DND-41 (cell line): ENCODE measurements at regions not wholly inside any gene's neighbourhood (a gene's known extent, or its start where the extent isn't known, plus 50 kb on each side); places are given as distances from the start of the nearest gene placed in this dataset.

Experiments
- ATAC-seq: fragments of 200-7000 bp; cut with Tn5 transposase; 3 replicates; pipeline ENCODE4 v1.9.1; 2021; ENCODE audit warnings: low read depth; ENCODE audit not compliant: insufficient read depth
- DNase-seq: peaks from one replicate; pipeline ENCODE4 v3.0.0-alpha.2; 2020
- H2AFZ ChIP-seq: 2 replicates; pipeline ENCODE4 v1.6.0; 2012; ENCODE audit warnings: low read depth, low read length
- H3K27ac ChIP-seq: 2 replicates; pipeline ENCODE4 v1.5.1; 2012; ENCODE audit warnings: low read length, inconsistent platforms
- H3K27me3 ChIP-seq: fragments of 200-600 bp; sonication (generic); 2 replicates; pipeline ENCODE4 v1.6.0; 2012; ENCODE audit warnings: low read length, mild to moderate bottlenecking, inconsistent platforms; ENCODE audit not compliant: insufficient read depth, poor library complexity
- H3K36me3 ChIP-seq: 2 replicates; pipeline ENCODE4 v1.5.1; 2012; ENCODE audit warnings: low read length, inconsistent platforms; ENCODE audit not compliant: insufficient read depth
- H3K4me1 ChIP-seq: 2 replicates; pipeline ENCODE4 v1.5.1; 2012; ENCODE audit warnings: mild to moderate bottlenecking, low read length; ENCODE audit not compliant: insufficient read depth
- H3K4me2 ChIP-seq: 2 replicates; pipeline ENCODE4 v1.6.0; 2012; ENCODE audit warnings: mild to moderate bottlenecking, moderate library complexity, low read length, inconsistent platforms; ENCODE audit not compliant: insufficient read depth
- H3K4me3 ChIP-seq, 2 experiments: fragments of 200-600 bp in 1 of 2; shearing (Covaris generic) in 1 of 2; 2 replicates each; pipeline ENCODE4 v1.5.1; 2012 to 2016; ENCODE audit warnings: inconsistent platforms in 2 of 2, low read length in 2 of 2, mild to moderate bottlenecking in 2 of 2, low read depth in 1 of 2, moderate library complexity in 1 of 2
- H3K79me2 ChIP-seq: 2 replicates; pipeline ENCODE4 v1.6.0; 2012; ENCODE audit warnings: low read length, inconsistent platforms; ENCODE audit not compliant: insufficient read depth
- H3K9ac ChIP-seq: 2 replicates; pipeline ENCODE4 v1.6.0; 2012; ENCODE audit warnings: low read depth, mild to moderate bottlenecking, inconsistent platforms, low read length, moderate library complexity
- H3K9me3 ChIP-seq: 2 replicates; pipeline ENCODE4 v1.5.1; 2012; ENCODE audit warnings: low read length, moderate library complexity, mild to moderate bottlenecking, inconsistent platforms; ENCODE audit not compliant: insufficient read depth, severe bottlenecking
- H4K20me1 ChIP-seq: 2 replicates; pipeline ENCODE4 v1.6.0; 2012; ENCODE audit warnings: low read length; ENCODE audit not compliant: insufficient read depth
- EZH2 ChIP-seq: IDR thresholded peaks from 3 replicates; pipeline ENCODE4 v1.6.1; 2012; ENCODE audit warnings: borderline replicate concordance, low read depth, mild to moderate bottlenecking, moderate library complexity, low read length, inconsistent platforms; ENCODE audit not compliant: severe bottlenecking
- TF ChIP-seq, protein P1 (sequence below): IDR thresholded peaks from 2 replicates; pipeline ENCODE4 v1.5.1; 2012; ENCODE audit warnings: borderline replicate concordance, low read length, moderate library complexity, mild to moderate bottlenecking; ENCODE audit not compliant: poor library complexity, severe bottlenecking; ENCODE audit errors: extremely low read depth

DNA sequence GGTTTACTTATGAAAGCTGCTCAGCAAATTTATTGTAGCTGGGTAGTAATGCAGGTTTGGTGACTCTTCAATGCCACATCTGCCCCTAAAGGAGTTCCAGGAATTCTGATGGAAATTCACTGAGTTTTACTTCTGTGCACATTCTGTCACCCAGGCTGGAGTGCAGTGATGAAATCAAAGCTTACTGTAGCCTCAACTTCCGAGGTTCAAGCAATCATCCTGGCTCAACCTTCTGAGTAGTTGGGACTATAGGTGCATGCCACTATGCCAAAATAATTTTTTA, 150.6 kb upstream of the RUNX1 start:
- TF ChIP-seq, protein P1, sequence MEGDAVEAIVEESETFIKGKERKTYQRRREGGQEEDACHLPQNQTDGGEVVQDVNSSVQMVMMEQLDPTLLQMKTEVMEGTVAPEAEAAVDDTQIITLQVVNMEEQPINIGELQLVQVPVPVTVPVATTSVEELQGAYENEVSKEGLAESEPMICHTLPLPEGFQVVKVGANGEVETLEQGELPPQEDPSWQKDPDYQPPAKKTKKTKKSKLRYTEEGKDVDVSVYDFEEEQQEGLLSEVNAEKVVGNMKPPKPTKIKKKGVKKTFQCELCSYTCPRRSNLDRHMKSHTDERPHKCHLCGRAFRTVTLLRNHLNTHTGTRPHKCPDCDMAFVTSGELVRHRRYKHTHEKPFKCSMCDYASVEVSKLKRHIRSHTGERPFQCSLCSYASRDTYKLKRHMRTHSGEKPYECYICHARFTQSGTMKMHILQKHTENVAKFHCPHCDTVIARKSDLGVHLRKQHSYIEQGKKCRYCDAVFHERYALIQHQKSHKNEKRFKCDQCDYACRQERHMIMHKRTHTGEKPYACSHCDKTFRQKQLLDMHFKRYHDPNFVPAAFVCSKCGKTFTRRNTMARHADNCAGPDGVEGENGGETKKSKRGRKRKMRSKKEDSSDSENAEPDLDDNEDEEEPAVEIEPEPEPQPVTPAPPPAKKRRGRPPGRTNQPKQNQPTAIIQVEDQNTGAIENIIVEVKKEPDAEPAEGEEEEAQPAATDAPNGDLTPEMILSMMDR, result no peak
- no peak for TF ChIP-seq EZH2
- no peak overlapping the region for H3K27ac ChIP-seq
- ATAC-seq (no peak), DNase-seq (no peak)
- no peaks in the 10 kb centered on the region for H3K9me3 ChIP-seq
- H2AFZ ChIP-seq, result no peak overlapping the region
- no peak overlapping the region for H3K9ac ChIP-seq
- H3K36me3 ChIP-seq, result no peaks in the 10 kb centered on the region
- no peaks in the 10 kb centered on the region for H3K27me3 ChIP-seq
- no peak overlapping the region for H3K4me3 ChIP-seq
- H3K79me2 ChIP-seq, result no peaks in the 10 kb centered on the region
- no peak overlapping the region for H3K4me2 ChIP-seq
- H3K4me1 ChIP-seq, result peaks cover 1% of the 10 kb centered on the region; the same call in 1 of the 2 replicates
- no peaks in the 10 kb centered on the region for H4K20me1 ChIP-seq

DNA sequence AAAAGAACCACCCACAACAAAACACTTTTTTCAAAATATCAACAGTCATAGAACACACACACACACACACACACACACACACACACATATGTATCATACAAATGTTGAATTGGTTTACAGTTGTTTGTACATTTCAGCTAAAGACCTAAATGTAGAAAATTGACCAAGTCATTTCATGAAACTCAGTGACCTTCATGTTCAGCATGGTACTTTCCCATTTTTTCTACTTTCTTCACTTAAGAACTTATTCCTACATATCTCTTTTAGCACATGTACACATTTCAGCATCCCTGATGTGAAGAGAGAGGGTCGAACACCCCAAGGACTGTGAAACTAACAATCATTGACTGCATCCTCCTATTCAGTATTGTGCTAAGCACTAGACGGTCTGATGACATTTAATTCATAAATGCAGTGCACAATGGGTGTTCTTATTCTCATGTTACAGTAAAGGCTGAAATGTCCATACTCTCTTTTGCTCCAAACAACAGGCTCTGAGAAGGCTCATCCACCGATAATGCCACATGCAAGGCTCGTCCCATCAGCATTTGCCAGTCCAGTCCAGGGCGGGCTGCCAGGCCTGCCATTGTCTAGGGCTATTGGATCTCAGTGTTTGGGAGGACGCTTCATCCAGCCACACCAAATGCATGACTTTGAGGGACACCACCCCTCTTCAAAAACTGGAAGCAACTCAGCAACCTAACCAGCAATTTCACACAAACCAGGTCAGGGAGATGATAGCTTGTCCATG, 150.1 kb upstream of the RUNX1 start:
- Histone ChIP-seq H3K27me3 (no peaks in the 10 kb centered on the region), H3K9me3 (no peaks in the 10 kb centered on the region), H2AFZ (no peak overlapping the region), H3K9ac (no peak overlapping the region), H3K79me2 (no peaks in the 10 kb centered on the region), H3K27ac (no peak overlapping the region), H3K4me2 (no peak overlapping the region), H3K4me1 (no peaks in the 10 kb centered on the region), H3K4me3 (no peak overlapping the region), H3K36me3 (no peaks in the 10 kb centered on the region), H4K20me1 (no peaks in the 10 kb centered on the region)
- no peak for ATAC-seq
- no peak for TF ChIP-seq EZH2
- TF ChIP-seq, protein P1, result no peak
- no peak for DNase-seq

DNA sequence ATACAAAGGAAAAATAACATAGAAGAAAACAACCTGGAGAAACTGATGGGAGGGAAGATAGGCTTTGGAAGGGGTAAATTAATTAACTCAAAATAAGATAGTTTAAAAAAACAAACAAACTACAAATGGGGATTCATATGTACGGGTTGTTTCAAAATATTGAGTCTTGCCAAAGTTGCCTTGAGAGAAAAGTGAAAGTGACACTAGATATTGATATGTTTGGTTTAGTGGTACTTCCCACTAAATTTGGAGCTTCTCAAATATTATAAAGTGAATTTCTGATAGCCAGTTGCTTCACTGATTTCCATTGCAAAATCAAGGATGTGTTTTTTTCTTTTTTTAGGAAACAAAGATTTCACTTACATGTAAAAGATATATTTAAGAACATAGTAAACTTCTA, 149.5 kb upstream of the RUNX1 start:
- Histone ChIP-seq H3K27ac (no peak overlapping the region), H3K4me3 (no peak overlapping the region), H4K20me1 (no peaks in the 10 kb centered on the region), H3K79me2 (no peaks in the 10 kb centered on the region), H3K9ac (no peak overlapping the region), H3K9me3 (no peaks in the 10 kb centered on the region), H3K27me3 (no peaks in the 10 kb centered on the region), H3K36me3 (no peaks in the 10 kb centered on the region), H3K4me1 (no peaks in the 10 kb centered on the region), H3K4me2 (no peak overlapping the region), H2AFZ (no peak overlapping the region)
- TF ChIP-seq, protein P1, result no peak
- no peak for TF ChIP-seq EZH2
- DNase-seq (no peak), ATAC-seq (no peak)
